ENCODE measurements at regions not wholly inside any gene's neighbourhood (a gene's known extent, or its start where the extent isn't known, plus 50 kb on each side); places are given as distances from the start of the nearest gene placed in this dataset.

DNA sequence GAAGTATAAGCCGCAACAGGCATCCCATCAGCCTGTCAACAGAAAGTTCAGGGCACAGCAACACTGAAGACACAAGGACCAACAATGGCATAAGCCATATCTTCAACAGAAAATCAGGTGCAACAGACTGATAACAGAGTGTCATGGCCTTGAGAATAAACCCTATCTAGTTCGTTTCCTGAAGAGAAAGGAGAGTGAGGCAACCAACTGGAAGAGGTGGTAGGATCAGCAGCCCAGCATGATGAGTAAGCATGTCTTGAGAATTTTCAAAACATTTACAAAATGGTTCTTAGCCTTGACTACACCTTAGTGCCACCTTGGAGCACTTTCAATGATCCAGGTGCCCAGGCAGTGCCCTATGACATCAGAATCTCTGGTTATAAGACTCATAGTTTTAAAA lies 290.2 kb upstream of the SEMA3C start:
- no peak for TF ChIP-seq YY1 (IDR thresholded peaks at IDR 0.05; ENCODE audit: insufficient read depth, insufficient read length)
- no peak for TF ChIP-seq ZNF274 (IDR thresholded peaks at IDR 0.05; ENCODE audit: low read depth, low read length)
- TF ChIP-seq SUZ12 (IDR thresholded peaks at IDR 0.05; ENCODE audit: extremely low read depth, insufficient read depth, insufficient read length) = no peak
- no peaks in the 10 kb centered on the region for H3K9me3 ChIP-seq (ENCODE audit: insufficient read depth, low read length)
- no peak overlapping the region for H3K4me3 ChIP-seq (ENCODE audit: insufficient read length, low read depth)

DNA sequence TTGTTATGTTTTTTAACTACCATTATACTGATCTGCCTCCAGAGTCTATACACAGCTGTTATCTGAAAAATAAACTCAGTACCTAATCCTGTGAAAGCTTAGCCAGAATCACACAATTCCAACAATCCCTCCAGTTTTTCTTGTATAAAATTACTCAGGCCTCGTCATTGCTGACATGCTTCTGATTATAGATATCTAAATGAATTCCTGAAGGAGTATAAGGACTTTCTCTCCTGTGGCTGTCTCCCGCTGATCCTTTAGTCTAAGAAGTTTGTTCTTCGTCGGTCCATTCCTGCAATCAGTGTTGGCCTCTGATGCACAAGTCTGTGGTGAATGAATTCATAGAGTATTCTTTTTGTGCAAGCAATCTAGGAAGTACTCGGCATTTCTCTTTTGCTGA lies 288.9 kb upstream of the SEMA3C start:
- no peaks in the 10 kb centered on the region for H3K9me3 ChIP-seq (ENCODE audit: insufficient read depth, low read length)
- no peak overlapping the region for H3K9ac ChIP-seq (ENCODE audit: insufficient read length, low read depth)
- DNase-seq (ENCODE audit: low read depth, low spot score) = no peak
- TF ChIP-seq SUZ12 (IDR thresholded peaks at IDR 0.05; ENCODE audit: extremely low read depth, insufficient read depth, insufficient read length) = no peak
- no peak for TF ChIP-seq YY1 (IDR thresholded peaks at IDR 0.05; ENCODE audit: insufficient read depth, insufficient read length)
- TF ChIP-seq ZNF274 (IDR thresholded peaks at IDR 0.05; ENCODE audit: low read depth, low read length) = no peak
- H3K4me1 ChIP-seq (ENCODE audit: insufficient read depth, insufficient read length) = no peaks in the 10 kb centered on the region
- H3K36me3 ChIP-seq (ENCODE audit: insufficient read depth, insufficient read length, low read length) = no peaks in the 10 kb centered on the region
- H3K27me3 ChIP-seq (ENCODE audit: insufficient read depth, insufficient read length) = no peaks in the 10 kb centered on the region
- H3K4me3 ChIP-seq (ENCODE audit: insufficient read length, low read depth) = no peak overlapping the region

More for the DNA sequence above, 290.2 kb upstream of the SEMA3C start:
- H3K9ac ChIP-seq (ENCODE audit: insufficient read length, low read depth) = no peak overlapping the region
- no peaks in the 10 kb centered on the region for H3K4me1 ChIP-seq (ENCODE audit: insufficient read depth, insufficient read length)
- no peak for DNase-seq (ENCODE audit: low read depth, low spot score)
- H3K36me3 ChIP-seq (ENCODE audit: insufficient read depth, insufficient read length, low read length) = no peaks in the 10 kb centered on the region
- no peaks in the 10 kb centered on the region for H3K27me3 ChIP-seq (ENCODE audit: insufficient read depth, insufficient read length)

DNA sequence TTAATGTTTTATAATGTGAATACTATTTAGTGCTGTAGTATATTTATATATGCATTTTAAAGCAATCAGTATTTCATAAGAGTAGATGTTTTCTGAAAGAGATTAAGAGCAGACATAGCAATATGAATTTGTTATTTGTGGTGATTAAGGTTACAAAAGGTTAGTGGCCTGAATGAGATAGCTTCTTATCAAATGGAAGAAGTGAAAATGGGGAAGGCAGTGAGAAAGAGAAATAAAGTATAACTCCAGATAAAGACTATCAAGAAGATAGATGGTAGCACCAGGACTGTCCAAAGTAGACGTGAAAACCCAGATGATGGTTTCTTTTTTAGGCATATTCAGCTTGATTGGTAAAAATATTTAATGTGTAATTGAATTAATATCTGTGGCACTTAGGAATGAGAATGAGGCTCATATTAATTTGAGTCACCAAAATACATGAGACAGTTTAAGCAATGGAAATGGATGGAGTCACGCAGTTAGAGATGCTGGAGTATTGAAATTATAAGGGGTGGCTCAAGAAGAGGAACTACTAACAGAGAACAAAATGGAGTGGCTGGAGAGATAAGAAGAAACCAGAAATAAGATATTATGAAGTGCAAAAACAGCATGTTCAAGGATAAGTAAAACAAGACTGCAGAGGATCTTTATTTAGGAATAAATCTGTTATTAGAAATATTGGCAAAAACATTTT lies 288.0 kb upstream of the SEMA3C start:
- H3K4me1 ChIP-seq (ENCODE audit: insufficient read depth, insufficient read length) = no peaks in the 10 kb centered on the region
- H3K36me3 ChIP-seq (ENCODE audit: insufficient read depth, insufficient read length, low read length) = no peaks in the 10 kb centered on the region
- no peak overlapping the region for H3K4me3 ChIP-seq (ENCODE audit: insufficient read length, low read depth)
- H3K9ac ChIP-seq (ENCODE audit: insufficient read length, low read depth) = no peak overlapping the region
- no peak for DNase-seq (ENCODE audit: low read depth, low spot score)
- H3K27me3 ChIP-seq (ENCODE audit: insufficient read depth, insufficient read length) = no peaks in the 10 kb centered on the region
- TF ChIP-seq SUZ12 (IDR thresholded peaks at IDR 0.05; ENCODE audit: extremely low read depth, insufficient read depth, insufficient read length) (no peak), YY1 (IDR thresholded peaks at IDR 0.05; ENCODE audit: insufficient read depth, insufficient read length) (no peak), ZNF274 (IDR thresholded peaks at IDR 0.05; ENCODE audit: low read depth, low read length) (no peak)
- H3K9me3 ChIP-seq (ENCODE audit: insufficient read depth, low read length) = no peaks in the 10 kb centered on the region

DNA sequence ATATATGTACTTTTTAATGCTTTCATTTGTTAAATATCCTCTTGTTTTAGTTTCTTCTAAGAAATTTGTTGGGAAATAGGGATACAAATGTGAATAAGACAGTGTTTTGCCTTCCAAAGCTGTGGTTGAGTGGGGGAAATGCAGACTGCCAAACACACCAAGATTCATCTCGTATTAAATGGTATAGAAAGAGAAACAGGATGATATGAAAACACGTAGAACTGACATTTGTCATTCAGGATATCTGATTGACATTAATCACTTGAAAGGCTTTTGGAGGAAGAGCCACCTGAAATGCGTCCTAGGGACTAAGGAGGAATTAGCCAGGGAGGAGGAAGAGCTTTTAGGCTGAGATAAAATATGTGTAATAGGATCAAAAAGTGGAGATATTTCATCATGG lies 287.4 kb upstream of the SEMA3C start:
- Histone ChIP-seq H3K4me1 (ENCODE audit: insufficient read depth, insufficient read length) (no peaks in the 10 kb centered on the region), H3K9ac (ENCODE audit: insufficient read length, low read depth) (no peak overlapping the region), H3K9me3 (ENCODE audit: insufficient read depth, low read length) (no peaks in the 10 kb centered on the region), H3K27me3 (ENCODE audit: insufficient read depth, insufficient read length) (no peaks in the 10 kb centered on the region), H3K36me3 (ENCODE audit: insufficient read depth, insufficient read length, low read length) (no peaks in the 10 kb centered on the region), H3K4me3 (ENCODE audit: insufficient read length, low read depth) (no peak overlapping the region)
- DNase-seq (ENCODE audit: low read depth, low spot score) = no peak
- TF ChIP-seq ZNF274 (IDR thresholded peaks at IDR 0.05; ENCODE audit: low read depth, low read length) (no peak), YY1 (IDR thresholded peaks at IDR 0.05; ENCODE audit: insufficient read depth, insufficient read length) (no peak)

DNA sequence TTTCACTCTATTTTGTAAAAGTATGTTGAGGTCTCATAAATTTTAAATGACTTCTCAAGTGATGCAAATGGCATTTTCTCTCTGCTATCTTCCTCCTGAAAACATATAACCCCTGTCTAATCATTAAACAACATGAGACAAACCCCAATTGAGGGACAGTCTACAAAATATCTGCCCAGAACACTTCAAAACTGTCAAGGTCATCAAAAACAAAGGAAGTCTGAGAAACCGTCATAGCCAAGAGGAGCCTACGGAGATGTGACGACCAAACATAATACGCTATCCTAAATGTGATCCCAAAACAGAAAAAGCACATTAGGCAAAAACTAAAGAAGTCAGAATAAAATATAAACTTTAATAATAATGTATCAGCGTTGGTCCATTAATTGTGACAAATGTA lies 282.3 kb upstream of the SEMA3C start:
- no peak for DNase-seq (ENCODE audit: low read depth, low spot score)
- Histone ChIP-seq H3K4me1 (ENCODE audit: insufficient read depth, insufficient read length) (no peaks in the 10 kb centered on the region), H3K4me3 (ENCODE audit: insufficient read length, low read depth) (no peak overlapping the region), H3K9ac (ENCODE audit: insufficient read length, low read depth) (no peak overlapping the region), H3K36me3 (ENCODE audit: insufficient read depth, insufficient read length, low read length) (no peaks in the 10 kb centered on the region), H3K27me3 (ENCODE audit: insufficient read depth, insufficient read length) (no peaks in the 10 kb centered on the region), H3K9me3 (ENCODE audit: insufficient read depth, low read length) (no peaks in the 10 kb centered on the region)
- no peak for TF ChIP-seq ZNF274 (IDR thresholded peaks at IDR 0.05; ENCODE audit: low read depth, low read length)
- TF ChIP-seq YY1 (IDR thresholded peaks at IDR 0.05; ENCODE audit: insufficient read depth, insufficient read length) = no peak
- TF ChIP-seq SUZ12 (IDR thresholded peaks at IDR 0.05; ENCODE audit: extremely low read depth, insufficient read depth, insufficient read length) = no peak

DNA sequence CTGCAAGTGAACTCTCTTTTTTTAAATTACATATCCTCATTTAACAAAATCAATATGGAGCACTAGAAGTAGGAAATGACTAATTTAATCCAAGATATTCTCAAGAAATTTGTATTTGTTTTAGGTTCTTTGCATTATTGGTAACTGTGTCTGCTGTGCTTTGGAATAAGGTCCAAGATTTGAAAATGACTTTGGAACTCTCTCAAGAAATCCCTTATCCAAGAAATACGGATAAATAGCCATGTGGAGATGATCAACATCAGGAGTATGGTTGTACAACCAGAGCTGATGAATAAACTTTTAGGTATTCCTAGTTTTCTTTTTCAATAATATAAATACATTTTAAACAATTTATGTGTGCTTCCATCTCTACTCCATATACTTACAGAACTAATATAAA lies 279.9 kb upstream of the SEMA3C start:
- no peak for TF ChIP-seq YY1 (IDR thresholded peaks at IDR 0.05; ENCODE audit: insufficient read depth, insufficient read length)
- TF ChIP-seq ZNF274 (IDR thresholded peaks at IDR 0.05; ENCODE audit: low read depth, low read length) = no peak
- TF ChIP-seq SUZ12 (IDR thresholded peaks at IDR 0.05; ENCODE audit: extremely low read depth, insufficient read depth, insufficient read length) = no peak
- no peak overlapping the region for H3K4me3 ChIP-seq (ENCODE audit: insufficient read length, low read depth)
- H3K4me1 ChIP-seq (ENCODE audit: insufficient read depth, insufficient read length) = no peaks in the 10 kb centered on the region
- H3K36me3 ChIP-seq (ENCODE audit: insufficient read depth, insufficient read length, low read length) = no peaks in the 10 kb centered on the region
- no peak for DNase-seq (ENCODE audit: low read depth, low spot score)
- H3K27me3 ChIP-seq (ENCODE audit: insufficient read depth, insufficient read length) = no peaks in the 10 kb centered on the region
- no peak overlapping the region for H3K9ac ChIP-seq (ENCODE audit: insufficient read length, low read depth)
- H3K9me3 ChIP-seq (ENCODE audit: insufficient read depth, low read length) = no peaks in the 10 kb centered on the region

DNA sequence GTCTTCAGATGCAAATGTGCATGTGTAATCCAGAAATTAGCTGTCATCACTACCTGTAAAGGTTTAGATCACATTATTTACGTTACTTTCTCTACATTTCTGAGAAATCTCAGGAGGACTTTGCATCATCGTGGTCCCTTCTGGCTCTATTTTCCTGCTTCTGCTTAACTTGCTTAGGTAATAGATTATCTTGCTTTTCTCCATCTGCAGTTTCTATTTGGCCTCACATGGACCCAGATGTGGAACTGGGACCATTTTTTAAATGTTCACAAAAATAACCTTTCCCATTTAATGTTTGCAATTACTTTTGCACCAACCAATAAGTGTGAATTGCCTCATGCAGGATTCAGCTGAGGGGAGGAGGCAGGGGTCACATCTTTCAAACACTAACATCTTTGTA lies 278.4 kb upstream of the SEMA3C start:
- no peaks in the 10 kb centered on the region for H3K36me3 ChIP-seq (ENCODE audit: insufficient read depth, insufficient read length, low read length)
- no peak overlapping the region for H3K9ac ChIP-seq (ENCODE audit: insufficient read length, low read depth)
- no peaks in the 10 kb centered on the region for H3K9me3 ChIP-seq (ENCODE audit: insufficient read depth, low read length)
- no peaks in the 10 kb centered on the region for H3K27me3 ChIP-seq (ENCODE audit: insufficient read depth, insufficient read length)
- H3K4me3 ChIP-seq (ENCODE audit: insufficient read length, low read depth) = no peak overlapping the region
- TF ChIP-seq YY1 (IDR thresholded peaks at IDR 0.05; ENCODE audit: insufficient read depth, insufficient read length) = no peak
- no peak for TF ChIP-seq ZNF274 (IDR thresholded peaks at IDR 0.05; ENCODE audit: low read depth, low read length)
- no peak for TF ChIP-seq SUZ12 (IDR thresholded peaks at IDR 0.05; ENCODE audit: extremely low read depth, insufficient read depth, insufficient read length)
- no peak for DNase-seq (ENCODE audit: low read depth, low spot score)
- no peaks in the 10 kb centered on the region for H3K4me1 ChIP-seq (ENCODE audit: insufficient read depth, insufficient read length)
